PC-9 (cell line): ENCODE measurements at regions not wholly inside any gene's neighbourhood (a gene's known extent, or its start where the extent isn't known, plus 50 kb on each side); places are given as distances from the start of the nearest gene placed in this dataset.

Source experiments
- BruUV-seq: library from RNA; stranded (reverse); fragments of 400-500 nt; replicated peaks from 2 replicates; lab custom pipeline; 2021; lab: Mats Ljungman, UMichigan
- CTCF ChIA-PET: fragments of 300-600 bp; sonication (Branson Sonifier 250); formaldehyde crosslinking; loops from one replicate; lab custom pipeline; 2022; ENCODE audit warnings: antibody characterized with exemption; lab: Charles Lee
- POLR2A ChIA-PET: fragments of 300-600 bp; sonication (Branson Sonifier 250); formaldehyde crosslinking; loops from one replicate; lab custom pipeline; 2022; ENCODE audit warnings: antibody characterized with exemption; ENCODE audit not compliant: unreplicated experiment; lab: Charles Lee
- DNase-seq, 2 experiments: peaks; one replicate each; pipeline versions ENCODE4 v3.0.0 to v3.0.0-alpha.2; 2015 to 2022; ENCODE audit warnings: mixed read lengths in 1 of 2
- H2AFZ ChIP-seq: fragments of 200-600 bp; sonication (generic); 2 replicates; pipeline ENCODE4 v1.8.1; 2017; ENCODE audit warnings: antibody characterized with exemption
- H3F3A ChIP-seq: fragments of 200-600 bp; sonication (generic); 2 replicates; pipeline ENCODE4 v1.8.1; 2017; ENCODE audit warnings: antibody characterized with exemption, mild to moderate bottlenecking, low read depth; ENCODE audit not compliant: insufficient read depth
- H3K27ac ChIP-seq: fragments of 200-600 bp; sonication (generic); 2 replicates; pipeline ENCODE4 v1.6.1; 2016; ENCODE audit warnings: mixed run types
- H3K27me3 ChIP-seq: fragments of 200-600 bp; sonication (generic); 2 replicates; pipeline ENCODE4 v1.6.1; 2016; ENCODE audit warnings: low read depth, mixed run types; ENCODE audit not compliant: insufficient read depth
- H3K36me3 ChIP-seq: fragments of 200-600 bp; sonication (generic); 2 replicates; pipeline ENCODE4 v1.6.1; 2016; ENCODE audit warnings: low read depth, mixed run types
- H3K4me1 ChIP-seq: fragments of 200-600 bp; sonication (generic); replicated peaks from 2 replicates; pipeline ENCODE4 v1.6.1; 2016; ENCODE audit warnings: mixed run types; ENCODE audit not compliant: insufficient read depth
- H3K4me2 ChIP-seq: fragments of 200-600 bp; sonication (generic); 2 replicates; pipeline ENCODE4 v1.6.1; 2017; ENCODE audit warnings: mixed run types
- H3K4me3 ChIP-seq: fragments of 200-600 bp; sonication (generic); 2 replicates; pipeline ENCODE4 v1.6.1; 2016; ENCODE audit warnings: mixed run types
- H3K79me2 ChIP-seq: fragments of 200-600 bp; sonication (generic); 2 replicates; pipeline ENCODE4 v1.6.1; 2017; ENCODE audit warnings: low read depth, mixed run types
- H3K9me2 ChIP-seq: fragments of 200-600 bp; sonication (generic); 2 replicates; pipeline ENCODE4 v1.8.1; 2017; ENCODE audit warnings: mild to moderate bottlenecking; ENCODE audit not compliant: insufficient read depth
- H3K9me3 ChIP-seq: fragments of 200-600 bp; sonication (generic); 2 replicates; pipeline ENCODE4 v1.8.1; 2016; ENCODE audit warnings: low read depth; ENCODE audit not compliant: insufficient read depth
- H4K20me1 ChIP-seq: fragments of 200-600 bp; sonication (generic); 2 replicates; pipeline ENCODE4 v1.8.1; 2017; ENCODE audit not compliant: insufficient read depth
- CTCF ChIP-seq: fragments of 200-600 bp; sonication (generic); conservative IDR thresholded peaks from 2 replicates; pipeline ENCODE4 v1.6.1; 2017; ENCODE audit warnings: mixed run types, antibody characterized with exemption, mild to moderate bottlenecking, moderate library complexity
- EZH2 ChIP-seq: fragments of 200-600 bp; sonication (generic); IDR thresholded peaks from 2 replicates; pipeline ENCODE4 v1.8.0; 2017; ENCODE audit warnings: antibody characterized with exemption, low read depth
- intact Hi-C: fragments of 100-400 bp; cut with micrococcal nuclease; formaldehyde crosslinking; loops from one replicate; pipeline ENCODE4 v1.10.0; 2022; ENCODE audit not compliant: unreplicated experiment

GRCh38 chr12:5191803-5192538, 148.3 kb downstream of the KCNA5 start:
- intact Hi-C loops, result no loop called here
- Histone ChIP-seq H3K79me2 (no peaks in the 10 kb centered on the region), H3K9me2 (no peaks in the 10 kb centered on the region), H3K4me1 (no peaks in the 10 kb centered on the region), H3F3A (no peaks in the 10 kb centered on the region), H2AFZ (no peak overlapping the region), H3K27me3 (no peaks in the 10 kb centered on the region), H4K20me1 (no peaks in the 10 kb centered on the region), H3K27ac (no peak overlapping the region), H3K36me3 (no peaks in the 10 kb centered on the region), H3K9me3 (no peaks in the 10 kb centered on the region), H3K4me3 (no peak overlapping the region), H3K4me2 (no peak overlapping the region)
- TF ChIP-seq EZH2, result no peak
- TF ChIP-seq CTCF, result no peak
- CTCF ChIA-PET, result no interaction called here
- POLR2A ChIA-PET, result no interaction called here
- BruUV-seq, result no TSS peak
- DNase-seq, result no peak

GRCh38 chr12:5192726-5193125, 149.0 kb downstream of the KCNA5 start:
- no peaks in the 10 kb centered on the region for H3K4me1 ChIP-seq
- no peak overlapping the region for H3K4me3 ChIP-seq
- H3K27ac ChIP-seq, result no peak overlapping the region
- H3K36me3 ChIP-seq, result no peaks in the 10 kb centered on the region
- H3K9me3 ChIP-seq, result no peaks in the 10 kb centered on the region
- CTCF ChIA-PET, result no interaction called here
- DNase-seq, result no peak
- no peaks in the 10 kb centered on the region for H3K27me3 ChIP-seq
- H3K79me2 ChIP-seq, result no peaks in the 10 kb centered on the region
- no peaks in the 10 kb centered on the region for H4K20me1 ChIP-seq
- no TSS peak for BruUV-seq
- TF ChIP-seq EZH2, result no peak
- no peak for TF ChIP-seq CTCF
- H2AFZ ChIP-seq, result no peak overlapping the region
- no peak overlapping the region for H3K4me2 ChIP-seq
- POLR2A ChIA-PET, result no interaction called here
- intact Hi-C loops, result no loop called here
- no peaks in the 10 kb centered on the region for H3K9me2 ChIP-seq
- no peaks in the 10 kb centered on the region for H3F3A ChIP-seq

- CTCF ChIA-PET, result no interaction called here
These were observed 150.6 kb downstream of the KCNA5 start for GRCh38 chr12:5194306-5194705.

More at GRCh38 chr12:5194306-5194705, 150.6 kb downstream of the KCNA5 start:
- Histone ChIP-seq H3K4me3 (no peak overlapping the region), H3K4me2 (no peak overlapping the region), H3K9me2 (no peaks in the 10 kb centered on the region), H3K27me3 (peaks cover 2% of the 10 kb centered on the region; the same call in 1 of the 2 replicates), H3K9me3 (no peaks in the 10 kb centered on the region), H4K20me1 (no peaks in the 10 kb centered on the region), H3K36me3 (no peaks in the 10 kb centered on the region), H3F3A (no peaks in the 10 kb centered on the region), H3K79me2 (no peaks in the 10 kb centered on the region), H3K4me1 (no peaks in the 10 kb centered on the region), H2AFZ (no peak overlapping the region), H3K27ac (no peak overlapping the region)
- no TSS peak for BruUV-seq
- DNase-seq, result no peak
- POLR2A ChIA-PET, result interaction anchor here (0.6 kb wide), 1 partner anchor 8 kb away, joined by 5 read pairs; no protein-coding TSS in a partner anchor
- TF ChIP-seq CTCF, result no peak
- TF ChIP-seq EZH2, result no peak
- intact Hi-C loops, result no loop called here
